NCI-H82 treated with DMSO at 0.1 percent for 48 hours (cell line): ENCODE measurements at regions not wholly inside any gene's neighbourhood (a gene's known extent, or its start where the extent isn't known, plus 50 kb on each side); places are given as distances from the start of the nearest gene placed in this dataset.

Source experiments
- DNase-seq: peaks from one replicate; lab custom pipeline; 2025; ENCODE audit not compliant: unreplicated experiment; lab: John Stamatoyannopoulos, UW

DNA sequence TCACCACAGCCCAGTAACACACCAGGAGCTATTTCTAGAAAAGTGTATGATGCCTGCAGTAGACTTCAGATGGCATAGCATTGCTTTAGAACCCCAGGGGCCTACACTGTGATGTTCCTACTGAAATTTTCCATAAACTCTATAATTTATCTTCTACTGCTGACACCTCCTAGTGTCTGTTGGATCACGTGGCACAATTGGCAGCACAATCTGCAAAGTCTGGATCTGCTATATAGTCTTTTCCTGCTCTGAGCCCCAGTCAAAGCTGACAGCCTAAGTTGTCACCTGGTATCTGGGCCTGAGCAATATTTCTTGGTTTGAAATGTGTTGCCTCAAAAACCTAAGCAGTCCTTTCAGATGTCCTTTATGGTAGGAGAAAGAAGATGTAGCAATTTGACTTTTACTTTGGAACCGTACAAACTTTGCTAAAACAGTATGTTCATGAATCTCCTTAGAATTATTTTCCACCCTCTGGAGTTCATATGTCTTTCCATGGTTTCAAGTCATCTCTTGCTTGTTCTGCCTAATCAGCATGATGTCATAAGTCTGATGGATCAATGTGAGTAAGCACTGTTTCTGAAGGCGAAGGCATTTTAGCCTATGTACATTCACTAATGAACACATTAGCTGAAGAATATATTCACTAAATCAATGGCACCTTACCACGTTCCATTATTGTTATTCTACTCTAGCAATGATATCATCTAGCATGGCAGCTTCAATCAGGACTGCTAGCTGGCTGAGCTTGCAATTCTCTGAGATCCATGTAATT lies 536.5 kb upstream of the NBEA start:
- DNase-seq, result no peak

- no peak for DNase-seq
Measured at GRCh38 chr13:34408640-34409039, 533.4 kb upstream of the NBEA start.

GRCh38 chr13:34409496-34410182 lies 532.4 kb upstream of the NBEA start:
- no peak for DNase-seq

- no peak for DNase-seq
Measured at GRCh38 chr13:34410678-34411077, 531.4 kb upstream of the NBEA start.

GRCh38 chr13:34411177-34411576 lies 530.9 kb upstream of the NBEA start:
- no peak for DNase-seq

GRCh38 chr13:34411894-34412293 lies 530.2 kb upstream of the NBEA start:
- no peak for DNase-seq

DNA sequence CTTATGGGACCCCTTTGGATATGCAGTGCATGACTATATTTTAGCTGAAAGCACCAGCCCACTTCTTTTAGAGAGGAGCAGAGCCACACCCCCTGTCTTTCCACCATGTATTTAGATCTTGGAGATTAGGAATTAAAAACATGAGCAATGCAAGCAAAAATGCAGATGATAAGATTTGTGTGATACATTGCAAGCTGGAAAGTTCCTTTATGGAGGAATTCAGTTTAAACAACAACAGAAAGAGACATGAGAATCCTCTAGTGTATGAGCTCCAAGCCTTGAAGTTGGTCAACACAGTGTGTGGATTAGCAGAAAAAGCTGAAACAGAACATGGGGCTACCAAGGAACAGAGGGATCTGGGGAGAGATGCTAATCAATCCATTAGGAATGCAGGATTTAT lies 529.8 kb upstream of the NBEA start:
- no peak for DNase-seq

DNA sequence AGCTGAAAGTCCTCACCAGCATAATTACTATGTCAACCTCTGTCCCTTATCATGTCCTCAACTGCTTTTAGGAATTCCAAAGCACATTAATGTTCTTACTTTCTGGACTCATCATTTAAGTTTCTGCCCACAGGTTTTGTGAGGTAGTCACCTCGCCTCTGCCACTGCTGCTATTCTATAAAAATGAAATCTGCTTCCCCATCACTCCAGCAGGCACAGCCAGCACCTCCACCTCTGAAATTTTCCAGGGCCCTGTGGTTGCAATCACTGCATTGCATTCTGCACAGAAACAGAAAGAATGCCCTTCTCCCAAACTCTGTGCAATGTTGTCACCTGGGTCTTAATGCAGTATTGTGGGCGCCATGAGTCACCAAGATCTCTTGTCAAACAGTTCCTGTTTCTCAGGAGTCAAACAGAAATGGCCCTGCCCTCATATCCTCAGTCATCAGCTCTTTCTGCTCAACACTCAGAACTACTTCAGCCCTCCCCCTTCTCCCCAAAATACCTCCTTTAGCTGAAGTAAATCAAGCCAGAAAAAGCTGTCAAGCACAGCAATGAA lies 529.2 kb upstream of the NBEA start:
- no peak for DNase-seq

DNA sequence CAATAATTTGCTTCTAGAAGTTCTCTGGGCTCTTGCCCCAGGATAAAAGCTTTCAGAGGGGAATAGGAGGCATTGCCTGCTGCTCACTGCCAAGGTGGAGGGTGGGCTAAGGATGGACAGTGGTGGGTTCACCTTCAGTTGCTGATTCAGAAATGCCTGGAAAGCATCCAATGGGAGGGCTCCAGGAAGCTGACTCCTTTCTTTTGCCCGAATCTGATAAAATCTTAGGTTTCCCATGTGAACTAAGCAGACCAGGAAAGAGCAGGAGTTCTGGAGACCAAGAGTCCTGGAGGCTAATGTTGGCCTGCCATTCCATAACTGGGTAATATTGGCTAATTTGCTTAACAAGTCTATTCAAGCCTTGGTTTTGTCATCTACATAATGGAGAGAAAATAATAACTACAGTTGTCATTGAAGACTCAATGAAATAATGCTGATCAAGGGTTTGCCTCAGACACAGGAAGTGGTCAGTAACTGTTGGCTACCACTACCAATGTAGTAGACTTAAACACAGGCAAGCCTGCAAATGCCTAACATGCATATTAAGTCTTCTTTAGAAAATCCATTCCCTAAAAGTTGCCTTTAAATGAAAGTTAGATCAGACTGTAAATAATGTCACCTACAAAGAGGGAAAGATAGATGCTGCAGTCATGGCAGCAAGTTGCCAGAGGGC lies 528.4 kb upstream of the NBEA start:
- no peak for DNase-seq

DNA sequence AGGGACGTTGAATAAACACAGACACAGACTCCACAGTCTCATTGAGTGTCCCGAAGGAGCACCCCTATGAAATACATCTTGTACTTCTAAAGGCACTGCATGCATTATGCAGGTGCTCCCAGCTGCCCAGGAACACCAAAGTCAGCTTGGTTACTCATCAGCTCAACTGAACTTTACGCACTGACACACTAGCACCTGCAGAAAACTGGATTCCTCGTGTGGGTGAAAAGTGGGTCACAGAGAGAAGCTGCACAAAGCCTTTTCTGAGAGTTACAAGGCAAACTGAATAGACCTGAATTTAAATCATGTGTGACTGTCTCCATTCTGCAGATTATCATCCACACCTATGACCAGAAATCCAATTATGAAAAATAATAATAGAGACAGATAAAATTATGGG lies 527.5 kb upstream of the NBEA start:
- no peak for DNase-seq

DNA sequence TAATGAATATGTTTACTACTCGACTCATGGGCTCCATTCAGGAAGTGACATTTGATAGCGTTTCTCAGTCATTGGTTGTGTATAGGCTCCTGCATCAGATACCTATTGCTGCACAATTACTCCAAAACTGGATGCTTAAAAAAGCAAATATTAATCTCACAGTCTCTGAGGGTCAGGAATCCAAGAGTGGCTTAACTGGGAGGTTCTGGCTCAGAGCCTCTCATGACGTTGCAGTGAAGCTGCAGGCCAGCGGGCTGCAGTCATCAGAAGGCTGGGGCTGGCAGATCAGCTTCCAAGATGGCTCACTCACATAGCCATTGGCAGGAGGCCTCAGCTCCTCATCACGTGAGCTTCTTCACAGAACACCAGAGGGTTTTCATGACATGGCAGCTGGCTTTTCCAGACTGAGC lies 525.1 kb upstream of the NBEA start:
- DNase-seq, result no peak

GRCh38 chr13:34417896-34418295 lies 524.2 kb upstream of the NBEA start:
- no peak for DNase-seq

DNA sequence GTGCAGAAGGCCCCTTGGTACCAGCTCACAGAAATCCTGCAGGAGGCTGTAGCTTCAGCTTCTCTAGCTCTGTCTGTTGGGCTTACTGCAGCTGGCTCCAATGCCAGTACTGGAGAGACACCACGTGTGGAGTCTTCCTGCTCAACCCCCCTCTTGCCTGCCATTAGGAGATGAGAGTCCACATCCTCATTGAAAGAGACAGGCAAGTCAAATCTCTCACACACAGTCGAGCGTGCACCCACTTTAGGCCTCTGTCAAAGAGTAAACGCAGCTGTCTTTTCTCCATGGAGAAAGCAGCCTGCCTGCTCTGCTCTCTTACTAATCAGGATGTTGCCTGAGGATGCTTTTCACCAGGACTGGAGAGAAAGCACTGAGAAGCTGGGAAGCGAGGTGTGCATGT lies 523.0 kb upstream of the NBEA start:
- no peak for DNase-seq

DNA sequence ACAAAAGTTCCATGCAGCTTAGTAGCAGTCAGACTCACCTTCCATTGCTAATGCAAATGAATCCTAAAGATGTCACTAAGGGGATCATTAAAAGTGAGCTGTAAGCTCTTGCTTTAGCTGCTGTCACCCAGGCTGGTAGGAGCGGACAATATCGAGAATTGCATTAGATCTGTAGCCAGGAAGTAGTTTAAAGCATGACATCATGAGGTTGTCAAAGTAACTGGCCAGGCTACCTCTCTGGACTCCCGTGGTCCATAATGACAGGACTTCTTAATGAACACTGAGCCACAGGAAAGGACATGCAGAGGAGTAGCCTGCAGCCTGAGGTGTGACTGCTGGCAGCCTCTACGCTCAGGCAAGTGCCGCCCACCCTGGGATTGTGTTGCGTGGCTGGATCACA lies 522.3 kb upstream of the NBEA start:
- DNase-seq, result no peak

- no peak for DNase-seq
Measured at GRCh38 chr13:34420702-34421346, 521.2 kb upstream of the NBEA start.

- no peak for DNase-seq
Measured at GRCh38 chr13:34421347-34421719, 520.7 kb upstream of the NBEA start.

- no peak for DNase-seq
Measured at GRCh38 chr13:34421858-34422475, 520.1 kb upstream of the NBEA start.

GRCh38 chr13:34422956-34423355 lies 519.1 kb upstream of the NBEA start:
- DNase-seq, result no peak

DNA sequence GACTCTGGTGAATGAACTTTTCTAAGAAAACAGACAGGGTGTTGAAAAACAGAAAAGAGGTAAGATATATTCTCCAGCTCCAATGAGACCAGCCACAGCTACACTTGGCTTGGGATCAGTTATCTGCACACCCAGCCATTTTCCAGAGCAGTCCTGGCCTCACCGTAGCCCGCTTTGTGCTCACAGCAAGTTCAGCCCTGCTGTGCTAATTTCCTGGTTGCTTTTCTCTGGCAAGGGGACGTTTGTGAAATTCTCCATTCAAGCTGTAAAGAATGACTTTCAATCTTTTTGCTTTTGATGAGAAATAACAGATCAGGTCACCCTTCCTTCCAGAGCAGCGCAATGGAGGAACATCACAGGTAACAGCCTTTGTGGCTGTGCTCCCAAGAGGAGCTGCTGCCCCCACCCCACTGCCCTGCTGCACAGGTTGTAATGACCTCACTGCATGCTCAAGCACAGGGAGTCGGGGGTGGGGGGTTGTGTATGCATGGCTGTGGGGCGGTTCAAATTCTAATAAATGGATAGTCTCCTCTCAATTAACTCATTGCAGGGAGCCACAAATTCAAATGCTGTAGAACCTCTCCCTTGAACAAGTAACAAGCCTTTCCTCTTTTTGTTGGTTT lies 516.6 kb upstream of the NBEA start:
- no peak for DNase-seq

- no peak for DNase-seq
Measured at GRCh38 chr13:34428911-34429310, 513.2 kb upstream of the NBEA start.

- DNase-seq, result no peak
Measured at GRCh38 chr13:34430294-34430693, 511.8 kb upstream of the NBEA start.
